Naive thymus-derived CD8-positive, alpha-beta T cell (primary cell): ENCODE measurements at regions not wholly inside any gene's neighbourhood (a gene's known extent, or its start where the extent isn't known, plus 50 kb on each side); places are given as distances from the start of the nearest gene placed in this dataset.
A peak's percentile ranks its signal among the peaks of the same experiment; 100 is the strongest.
"Not testable (repeated sequence)": the region's sequence is repeated elsewhere in the genome, so short reads cannot be mapped to it uniquely, and the experiment has no call there.

Experiments
- ATAC-seq, 2 donors: fragments of 150-1000 bp; cut with Tn5 transposase in 1 of 2; sonication (Bioruptor Pico), chemical (Tn5 transposase) in 1 of 2; 1 replicate in 1 of 2; 2 replicates in 1 of 2; pipeline ENCODE4 v1.10.0; 2021; ENCODE audit warnings: mild to moderate bottlenecking in 2 of 2, moderate library complexity in 2 of 2
- POLR2A ChIA-PET: fragments of 350-600 bp; sonication (Branson Sonifier 250); formaldehyde crosslinking; loops from one replicate; lab custom pipeline; 2021; ENCODE audit warnings: antibody characterized with exemption; lab: Charles Lee
- DNase-seq, 10 donors: peaks; one replicate each; pipeline versions ENCODE4 v3.0.0 to v3.0.0-alpha.2; 2020 to 2022
- H3K27ac Mint-ChIP-seq, 10 donors: one replicate each; pipeline ENCODE4 v1.8.0; 2020 to 2022; ENCODE audit warnings: mild to moderate bottlenecking in 10 of 10, mixed read lengths in 10 of 10, moderate library complexity in 4 of 10, inconsistent platforms in 1 of 10
- H3K27me3 Mint-ChIP-seq, 5 donors: one replicate each; pipeline ENCODE4 v1.8.0; 2021 to 2022; ENCODE audit warnings: mixed read lengths in 5 of 5
- H3K36me3 Mint-ChIP-seq, 3 donors: one replicate each; pipeline ENCODE4 v1.8.0; 2020 to 2022; ENCODE audit warnings: mixed read lengths in 3 of 3, mild to moderate bottlenecking in 2 of 3, inconsistent platforms in 1 of 3
- H3K4me1 Mint-ChIP-seq, 4 donors: one replicate each; pipeline ENCODE4 v1.8.0; 2021 to 2022; ENCODE audit warnings: mixed read lengths in 4 of 4
- H3K4me3 Mint-ChIP-seq, 10 donors: one replicate each; pipeline ENCODE4 v1.8.0; 2020 to 2022; ENCODE audit warnings: mild to moderate bottlenecking in 10 of 10, mixed read lengths in 10 of 10, moderate library complexity in 6 of 10, inconsistent platforms in 1 of 10
- H3K9me3 Mint-ChIP-seq, 9 donors: one replicate each; pipeline ENCODE4 v1.8.0; 2020 to 2022; ENCODE audit warnings: mixed read lengths in 9 of 9, mild to moderate bottlenecking in 3 of 9, inconsistent platforms in 1 of 9, moderate library complexity in 1 of 9

DNA sequence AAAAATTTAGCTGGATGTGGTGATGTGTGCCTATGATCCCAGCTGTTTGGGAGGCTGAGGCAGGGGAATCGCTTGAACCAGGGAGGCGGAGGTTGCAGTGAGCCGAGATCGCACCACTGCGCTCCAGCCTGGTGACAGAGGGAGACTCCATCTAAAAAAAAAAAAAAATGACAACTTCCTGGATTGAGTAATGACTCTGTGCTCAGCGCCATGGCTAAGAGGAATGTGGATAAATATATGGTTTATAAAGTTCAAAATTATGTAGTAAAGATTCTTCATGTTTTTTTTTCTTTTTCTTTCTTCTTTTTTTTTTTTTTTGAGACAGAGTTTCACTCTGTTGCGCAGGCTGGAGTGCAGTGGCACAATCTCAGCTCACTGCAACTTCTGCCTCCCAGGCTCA, 75.4 kb upstream of the FLT1 start:
- not testable (repeated sequence) for H3K4me1 Mint-ChIP-seq, H3K9me3 Mint-ChIP-seq, H3K27ac Mint-ChIP-seq

DNA sequence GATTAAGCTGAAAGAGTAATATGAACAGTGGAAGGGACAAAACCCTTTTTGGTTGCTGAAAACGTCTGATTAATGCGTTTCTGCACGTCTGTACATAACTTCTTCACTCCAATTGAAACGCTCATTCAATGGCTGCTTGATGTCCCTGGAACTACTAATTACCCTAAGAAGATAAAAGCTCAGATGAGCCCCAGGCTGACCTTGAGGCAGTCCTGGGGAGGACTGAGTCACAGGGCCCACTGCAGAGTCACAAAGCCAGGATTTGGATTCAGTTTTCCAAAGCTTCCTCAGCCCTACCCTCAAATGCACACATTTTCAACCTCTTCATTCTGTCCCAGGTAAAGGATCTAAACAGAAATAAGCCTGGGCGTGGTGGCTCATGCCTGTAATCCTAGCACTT, 75.0 kb upstream of the FLT1 start:
- Mint-ChIP-seq H3K36me3 (no peaks in the 10 kb centered on the region), H3K9me3 (no peaks in the 10 kb centered on the region), H3K4me1 (peaks cover 0 to 5% (median 0%) of the 10 kb centered on the region in 4 donors), H3K4me3 (no peak overlapping the region), H3K27me3 (peaks cover 0 to 4% (median 2%) of the 10 kb centered on the region in 5 donors), H3K27ac (peak overlapping the region in 1 of 10 donors; percentile 14)
- POLR2A ChIA-PET: no interaction called here
- DNase-seq: no peak
- ATAC-seq: no peak

More for the DNA sequence above, 75.4 kb upstream of the FLT1 start:
- DNase-seq, ATAC-seq, POLR2A ChIA-PET, H3K4me3 Mint-ChIP-seq, H3K27me3 Mint-ChIP-seq, H3K36me3 Mint-ChIP-seq: not testable (repeated sequence)

DNA sequence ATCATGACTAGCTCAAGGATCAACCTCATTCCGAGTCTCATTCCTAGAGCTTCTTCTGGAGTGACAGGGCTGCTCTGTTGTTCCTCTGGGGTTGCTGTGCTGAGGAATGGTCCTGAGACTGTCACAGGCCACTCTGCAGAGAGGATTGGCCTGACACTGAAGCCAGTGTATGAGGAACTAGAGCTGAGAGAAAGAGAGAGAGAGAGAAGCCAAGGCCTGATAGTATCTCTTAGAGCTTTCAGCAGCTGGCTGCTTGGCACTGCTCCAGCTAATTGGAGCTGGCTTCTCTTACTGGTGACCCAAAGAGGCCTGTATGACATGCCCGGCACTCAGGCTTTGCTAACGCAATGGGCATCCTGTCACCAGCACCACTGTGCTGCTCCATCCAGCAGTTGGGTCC, 73.4 kb upstream of the FLT1 start:
- H3K27me3 Mint-ChIP-seq: peaks cover 0 to 9% (median 2%) of the 10 kb centered on the region in 5 donors
- POLR2A ChIA-PET: no interaction called here
- H3K4me3 Mint-ChIP-seq: no peak overlapping the region
- no peaks in the 10 kb centered on the region for H3K9me3 Mint-ChIP-seq
- no peaks in the 10 kb centered on the region for H3K36me3 Mint-ChIP-seq
- no peaks in the 10 kb centered on the region for H3K4me1 Mint-ChIP-seq
- no peak overlapping the region for H3K27ac Mint-ChIP-seq
- no peak for DNase-seq
- no peak for ATAC-seq

- H3K4me1 Mint-ChIP-seq: no peaks in the 10 kb centered on the region
- POLR2A ChIA-PET: no interaction called here
- H3K9me3 Mint-ChIP-seq: no peaks in the 10 kb centered on the region
- ATAC-seq (no peak), DNase-seq (no peak)
- no peak overlapping the region for H3K27ac Mint-ChIP-seq
- H3K36me3 Mint-ChIP-seq: no peaks in the 10 kb centered on the region
- peaks cover 0 to 13% (median 2%) of the 10 kb centered on the region in 5 donors for H3K27me3 Mint-ChIP-seq
- H3K4me3 Mint-ChIP-seq: no peak overlapping the region
These were observed 72.0 kb upstream of the FLT1 start for GRCh38 chr13:28566891-28567290.

- Mint-ChIP-seq H3K4me3 (no peak overlapping the region), H3K27me3 (peaks cover 0 to 13% (median 2%) of the 10 kb centered on the region in 5 donors), H3K36me3 (no peaks in the 10 kb centered on the region), H3K27ac (no peak overlapping the region), H3K9me3 (no peaks in the 10 kb centered on the region), H3K4me1 (no peaks in the 10 kb centered on the region)
- DNase-seq: no peak
- ATAC-seq: no peak
- POLR2A ChIA-PET: no interaction called here
These were observed 71.4 kb upstream of the FLT1 start for GRCh38 chr13:28566283-28566682.

GRCh38 chr13:28564030-28564429, 69.1 kb upstream of the FLT1 start:
- no peaks in the 10 kb centered on the region for H3K9me3 Mint-ChIP-seq
- no peaks in the 10 kb centered on the region for H3K36me3 Mint-ChIP-seq
- ATAC-seq (no peak), DNase-seq (no peak)
- no peak overlapping the region for H3K27ac Mint-ChIP-seq
- POLR2A ChIA-PET: no interaction called here
- H3K4me1 Mint-ChIP-seq: no peaks in the 10 kb centered on the region
- H3K27me3 Mint-ChIP-seq: peaks cover 0 to 12% (median 2%) of the 10 kb centered on the region in 5 donors
- no peak overlapping the region for H3K4me3 Mint-ChIP-seq

- Mint-ChIP-seq H3K4me1 (no peaks in the 10 kb centered on the region), H3K27ac (no peak overlapping the region), H3K4me3 (no peak overlapping the region), H3K27me3 (peaks cover 0 to 9% (median 2%) of the 10 kb centered on the region in 5 donors), H3K36me3 (no peaks in the 10 kb centered on the region), H3K9me3 (no peaks in the 10 kb centered on the region)
- no peak for ATAC-seq
- no peak for DNase-seq
- POLR2A ChIA-PET: no interaction called here
These were observed 68.7 kb upstream of the FLT1 start for GRCh38 chr13:28563609-28564008.

- DNase-seq (no peak), ATAC-seq (no peak)
- POLR2A ChIA-PET: no interaction called here
- Mint-ChIP-seq H3K9me3 (no peaks in the 10 kb centered on the region), H3K27me3 (peaks cover 0 to 9% (median 0%) of the 10 kb centered on the region in 5 donors), H3K36me3 (no peaks in the 10 kb centered on the region), H3K27ac (no peak overlapping the region), H3K4me3 (no peak overlapping the region), H3K4me1 (no peaks in the 10 kb centered on the region)
These were observed 65.7 kb upstream of the FLT1 start for GRCh38 chr13:28560612-28561011.

- Mint-ChIP-seq H3K27me3 (peaks cover 0 to 9% (median 0%) of the 10 kb centered on the region in 5 donors), H3K9me3 (no peaks in the 10 kb centered on the region), H3K4me1 (no peaks in the 10 kb centered on the region), H3K27ac (no peak overlapping the region), H3K36me3 (no peaks in the 10 kb centered on the region), H3K4me3 (no peak overlapping the region)
- ATAC-seq (no peak), DNase-seq (no peak)
- POLR2A ChIA-PET: no interaction called here
These were observed 64.8 kb upstream of the FLT1 start for GRCh38 chr13:28559636-28560259.

GRCh38 chr13:28558567-28558966, 63.6 kb upstream of the FLT1 start:
- no peak overlapping the region for H3K4me3 Mint-ChIP-seq
- no peaks in the 10 kb centered on the region for H3K4me1 Mint-ChIP-seq
- peaks cover 0 to 7% (median 0%) of the 10 kb centered on the region in 5 donors for H3K27me3 Mint-ChIP-seq
- ATAC-seq (no peak), DNase-seq (no peak)
- no peak overlapping the region for H3K27ac Mint-ChIP-seq
- no peaks in the 10 kb centered on the region for H3K9me3 Mint-ChIP-seq
- H3K36me3 Mint-ChIP-seq: no peaks in the 10 kb centered on the region
- POLR2A ChIA-PET: no interaction called here

DNA sequence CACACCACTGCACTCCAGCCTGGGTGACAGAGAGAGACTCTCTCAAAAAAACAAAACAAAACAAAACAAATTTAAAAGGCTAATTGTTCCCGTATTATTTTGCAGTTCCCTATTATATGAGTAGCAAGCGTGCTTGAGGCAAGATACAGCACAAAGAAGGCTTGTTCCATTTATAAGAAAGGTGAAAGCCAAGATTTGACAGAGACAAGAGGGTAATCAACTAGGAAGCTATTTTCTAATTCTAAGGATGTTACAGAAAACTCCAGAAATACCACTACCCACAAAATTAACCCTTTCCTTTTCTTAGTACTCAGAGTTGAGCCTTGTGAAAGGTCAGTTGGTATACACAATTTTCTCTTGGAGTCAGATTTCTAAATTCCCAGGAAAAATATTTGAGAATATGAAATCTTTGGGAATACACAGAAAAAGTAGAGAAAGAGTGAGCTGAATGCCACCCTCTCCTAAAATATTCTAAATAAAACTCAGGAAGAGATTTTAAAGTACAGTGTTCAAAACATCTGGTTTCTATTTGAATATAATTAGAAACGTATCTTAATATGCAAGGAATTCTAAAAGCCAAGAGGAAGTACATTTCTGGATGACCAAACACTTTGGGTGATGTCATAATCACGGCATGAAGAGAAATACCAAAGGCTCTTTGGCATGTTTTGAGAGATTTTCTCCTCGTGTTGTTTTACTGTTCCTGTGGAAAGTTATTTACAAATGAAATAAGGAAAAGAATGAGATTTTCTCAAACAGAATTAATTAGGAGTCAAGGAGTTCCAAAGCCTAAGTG, 63.0 kb upstream of the FLT1 start:
- Mint-ChIP-seq H3K4me3 (no peak overlapping the region), H3K36me3 (no peaks in the 10 kb centered on the region), H3K27me3 (peaks cover 0 to 3% (median 0%) of the 10 kb centered on the region in 5 donors), H3K4me1 (no peaks in the 10 kb centered on the region), H3K27ac (no peak overlapping the region), H3K9me3 (no peaks in the 10 kb centered on the region)
- POLR2A ChIA-PET: no interaction called here
- ATAC-seq (no peak), DNase-seq (no peak)

DNA sequence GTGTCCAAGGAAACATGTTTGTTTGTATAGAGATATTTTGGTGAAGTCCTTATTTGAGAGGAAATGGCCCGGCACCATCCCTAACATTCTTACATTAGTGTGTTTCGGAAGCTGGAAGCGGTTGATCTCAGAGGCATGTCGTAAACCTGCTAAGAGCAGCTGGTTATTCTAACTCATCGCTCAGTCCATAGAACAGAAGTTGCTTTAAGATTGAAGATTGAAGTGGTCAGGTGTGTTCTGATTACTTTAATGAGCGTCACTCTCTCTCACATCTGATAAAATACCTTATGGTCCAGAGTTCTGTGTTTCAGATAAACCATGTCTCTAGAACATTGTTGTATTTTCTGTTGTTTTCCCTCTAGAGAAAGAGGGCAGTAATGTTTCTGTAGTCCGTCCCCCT, 60.2 kb upstream of the FLT1 start:
- DNase-seq (no peak), ATAC-seq (no peak)
- no peaks in the 10 kb centered on the region for H3K9me3 Mint-ChIP-seq
- peaks cover 0 to 5% (median 3%) of the 10 kb centered on the region in 5 donors for H3K27me3 Mint-ChIP-seq
- no peak overlapping the region for H3K27ac Mint-ChIP-seq
- POLR2A ChIA-PET: no interaction called here
- H3K36me3 Mint-ChIP-seq: no peaks in the 10 kb centered on the region
- H3K4me1 Mint-ChIP-seq: no peaks in the 10 kb centered on the region
- no peak overlapping the region for H3K4me3 Mint-ChIP-seq

DNA sequence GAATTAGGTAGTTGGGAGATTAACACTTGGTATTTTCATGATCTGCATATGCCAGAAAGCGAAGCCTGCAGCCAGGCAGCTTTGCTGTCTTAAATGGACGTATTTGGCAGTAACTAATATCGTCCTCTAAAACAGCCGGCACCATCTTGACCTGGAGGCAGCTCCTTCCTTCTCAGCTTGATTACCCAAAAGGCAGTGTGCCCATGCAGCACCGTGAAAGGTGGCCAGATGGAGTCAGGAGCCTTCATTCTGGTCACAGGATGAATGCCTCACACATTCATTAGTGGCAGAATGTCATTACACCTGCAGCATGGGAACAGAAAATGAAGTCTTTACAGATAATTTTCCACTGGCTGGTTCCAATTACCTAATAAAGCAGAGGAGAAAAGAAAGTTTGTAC, 59.0 kb upstream of the FLT1 start:
- H3K27me3 Mint-ChIP-seq: peaks cover 0 to 9% (median 3%) of the 10 kb centered on the region in 5 donors
- no peak overlapping the region for H3K27ac Mint-ChIP-seq
- POLR2A ChIA-PET: no interaction called here
- H3K4me1 Mint-ChIP-seq: no peaks in the 10 kb centered on the region
- DNase-seq (no peak), ATAC-seq (no peak)
- no peaks in the 10 kb centered on the region for H3K9me3 Mint-ChIP-seq
- no peaks in the 10 kb centered on the region for H3K36me3 Mint-ChIP-seq
- H3K4me3 Mint-ChIP-seq: no peak overlapping the region
